ENCODE measurements at regions not wholly inside any gene's neighbourhood (a gene's known extent, or its start where the extent isn't known, plus 50 kb on each side); places are given as distances from the start of the nearest gene placed in this dataset.
"Not testable (repeated sequence)": the region's sequence is repeated elsewhere in the genome, so short reads cannot be mapped to it uniquely, and the experiment has no call there.

DNA sequence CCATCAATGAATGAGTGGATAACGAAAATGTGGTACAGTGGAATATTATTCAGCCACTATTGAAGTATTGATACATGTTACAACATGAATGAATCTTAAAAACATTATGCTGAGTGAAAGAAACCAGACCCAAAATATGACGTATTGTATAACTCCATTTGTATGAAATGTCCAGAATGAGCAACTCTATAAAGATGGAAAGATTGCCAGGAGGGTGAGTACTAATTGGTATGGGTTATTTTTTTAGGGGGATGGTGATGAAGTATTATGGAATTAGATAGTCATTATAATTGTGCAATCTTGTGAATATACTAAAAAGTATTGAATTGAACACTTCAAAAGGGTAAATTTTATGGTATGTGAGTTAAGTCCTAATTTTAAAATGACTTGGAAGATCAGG lies 278.6 kb downstream of the SIPA1L2 start:
- DNase-seq (ENCODE audit: low read depth): no peak
- H3K4me3 ChIP-seq (ENCODE audit: low read depth, low read length): no peak overlapping the region
- TF ChIP-seq, protein P1, sequence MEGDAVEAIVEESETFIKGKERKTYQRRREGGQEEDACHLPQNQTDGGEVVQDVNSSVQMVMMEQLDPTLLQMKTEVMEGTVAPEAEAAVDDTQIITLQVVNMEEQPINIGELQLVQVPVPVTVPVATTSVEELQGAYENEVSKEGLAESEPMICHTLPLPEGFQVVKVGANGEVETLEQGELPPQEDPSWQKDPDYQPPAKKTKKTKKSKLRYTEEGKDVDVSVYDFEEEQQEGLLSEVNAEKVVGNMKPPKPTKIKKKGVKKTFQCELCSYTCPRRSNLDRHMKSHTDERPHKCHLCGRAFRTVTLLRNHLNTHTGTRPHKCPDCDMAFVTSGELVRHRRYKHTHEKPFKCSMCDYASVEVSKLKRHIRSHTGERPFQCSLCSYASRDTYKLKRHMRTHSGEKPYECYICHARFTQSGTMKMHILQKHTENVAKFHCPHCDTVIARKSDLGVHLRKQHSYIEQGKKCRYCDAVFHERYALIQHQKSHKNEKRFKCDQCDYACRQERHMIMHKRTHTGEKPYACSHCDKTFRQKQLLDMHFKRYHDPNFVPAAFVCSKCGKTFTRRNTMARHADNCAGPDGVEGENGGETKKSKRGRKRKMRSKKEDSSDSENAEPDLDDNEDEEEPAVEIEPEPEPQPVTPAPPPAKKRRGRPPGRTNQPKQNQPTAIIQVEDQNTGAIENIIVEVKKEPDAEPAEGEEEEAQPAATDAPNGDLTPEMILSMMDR (IDR thresholded peaks at IDR 0.05; ENCODE audit: low read depth, low read length, missing control alignments): no peak

DNA sequence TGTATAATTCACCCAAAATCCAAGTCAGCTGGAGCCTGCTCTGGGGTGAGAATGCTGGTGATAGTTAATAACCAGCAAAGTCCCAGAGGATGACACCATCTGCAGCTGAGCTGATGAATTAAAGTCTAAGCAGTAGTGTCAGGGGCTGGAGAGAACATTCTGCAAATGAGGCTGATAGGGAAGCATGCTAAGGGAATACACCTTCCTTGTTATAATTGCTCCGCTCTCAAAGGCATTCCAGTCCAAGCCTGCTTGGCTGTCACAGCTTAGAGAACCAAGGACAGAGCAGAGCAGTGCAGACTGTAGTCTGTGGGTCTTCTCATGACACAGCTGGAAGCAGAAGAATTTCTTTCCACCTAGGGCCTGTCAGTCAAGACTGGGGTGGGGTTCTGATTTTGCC lies 283.1 kb downstream of the SIPA1L2 start:
- DNase-seq (ENCODE audit: low read depth): no peak
- H3K4me3 ChIP-seq (ENCODE audit: low read depth, low read length): no peak overlapping the region
- TF ChIP-seq, protein P1 (IDR thresholded peaks at IDR 0.05; ENCODE audit: low read depth, low read length, missing control alignments): no peak

DNA sequence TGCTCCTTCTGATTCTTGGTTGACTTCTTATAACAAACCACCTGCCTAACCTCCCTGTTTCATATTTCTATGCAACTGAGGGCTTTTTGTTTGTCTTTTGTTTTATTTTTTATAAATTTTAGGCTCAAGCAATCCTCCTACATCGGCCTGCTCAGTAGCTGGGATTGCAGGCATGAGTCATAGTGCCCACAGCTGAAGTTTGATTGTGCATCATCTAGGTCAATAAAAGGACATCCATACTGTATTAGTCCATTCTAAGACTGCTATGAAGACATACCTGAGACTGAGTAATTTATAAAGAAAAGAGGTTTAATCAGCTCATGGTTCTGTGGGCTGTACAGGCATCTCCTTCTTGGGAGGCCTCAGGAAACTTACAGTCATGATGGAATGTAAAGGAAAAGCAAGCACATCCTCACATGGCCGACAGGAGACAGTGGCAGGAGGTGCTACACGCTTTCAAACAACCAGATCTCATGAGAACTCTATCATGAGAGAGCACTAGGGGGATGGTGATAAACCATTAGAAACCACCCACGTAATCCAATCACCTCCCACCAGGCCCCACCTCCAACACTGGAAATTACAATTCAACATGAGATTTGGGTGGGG lies 285.0 kb downstream of the SIPA1L2 start:
- DNase-seq (ENCODE audit: low read depth): no peak
- no peak overlapping the region for H3K4me3 ChIP-seq (ENCODE audit: low read depth, low read length)
- TF ChIP-seq, protein P1 (IDR thresholded peaks at IDR 0.05; ENCODE audit: low read depth, low read length, missing control alignments): no peak

DNA sequence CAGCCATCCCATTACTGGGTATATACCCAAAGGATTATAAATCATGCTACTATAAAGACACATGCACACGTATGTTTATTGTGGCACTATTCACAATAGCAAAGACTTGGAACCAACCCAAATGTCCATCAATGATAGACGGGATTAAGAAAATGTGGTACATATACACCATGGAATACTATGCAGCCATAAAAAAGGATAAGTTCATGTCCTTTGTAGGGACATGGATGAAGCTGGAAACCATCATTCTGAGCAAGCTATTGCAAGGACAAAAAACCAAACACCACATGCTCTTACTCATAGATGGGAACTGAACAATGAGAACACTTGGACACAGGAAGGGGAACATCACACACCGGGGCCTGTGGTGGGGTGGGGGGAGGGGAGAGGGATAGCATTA lies 285.7 kb downstream of the SIPA1L2 start:
- not testable (repeated sequence) for H3K4me3 ChIP-seq (ENCODE audit: low read depth, low read length); DNase-seq (ENCODE audit: low read depth)

DNA sequence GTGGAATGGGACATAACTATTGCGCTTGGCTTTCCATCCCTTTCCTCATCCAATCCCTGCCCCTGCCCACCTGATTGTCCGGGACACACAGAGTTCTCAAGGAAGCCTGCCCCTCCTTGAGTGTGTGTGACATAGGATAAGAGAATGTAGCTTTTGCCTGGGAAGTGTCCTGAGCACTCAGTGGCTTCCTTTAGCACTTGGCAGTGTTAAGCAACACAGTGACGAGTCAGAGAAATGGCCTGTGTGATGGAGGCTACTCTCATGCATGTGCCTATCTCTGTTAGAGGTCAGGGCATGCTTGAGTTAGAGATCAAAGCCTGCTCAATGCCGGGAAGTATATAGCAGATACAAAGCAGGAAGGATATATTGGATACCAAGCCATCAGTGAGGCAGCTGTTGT lies 289.5 kb downstream of the SIPA1L2 start:
- TF ChIP-seq, protein P1 (IDR thresholded peaks at IDR 0.05; ENCODE audit: low read depth, low read length, missing control alignments): no peak
- H3K4me3 ChIP-seq (ENCODE audit: low read depth, low read length): no peak overlapping the region
- no peak for DNase-seq (ENCODE audit: low read depth)

DNA sequence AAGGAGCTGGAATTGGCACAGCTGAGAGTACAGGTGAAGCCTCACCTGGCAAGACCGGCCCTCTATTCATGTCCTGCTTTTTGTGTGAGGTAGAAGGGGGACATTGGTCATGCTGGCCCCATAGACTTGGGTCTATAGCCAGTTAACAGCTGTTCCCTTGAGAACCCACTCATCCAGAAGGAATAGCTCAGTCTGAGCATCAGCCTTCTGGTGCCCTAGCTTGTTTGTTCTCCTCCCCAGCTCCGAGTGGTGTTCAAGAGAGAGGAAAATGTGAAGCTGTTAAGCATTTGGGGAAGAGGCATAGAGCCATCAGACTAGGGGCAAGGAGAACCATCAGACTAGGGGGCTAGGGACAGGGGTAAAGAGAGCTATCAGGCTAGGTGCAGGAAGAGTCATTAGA lies 290.9 kb downstream of the SIPA1L2 start:
- no peak overlapping the region for H3K4me3 ChIP-seq (ENCODE audit: low read depth, low read length)
- DNase-seq (ENCODE audit: low read depth): no peak

DNA sequence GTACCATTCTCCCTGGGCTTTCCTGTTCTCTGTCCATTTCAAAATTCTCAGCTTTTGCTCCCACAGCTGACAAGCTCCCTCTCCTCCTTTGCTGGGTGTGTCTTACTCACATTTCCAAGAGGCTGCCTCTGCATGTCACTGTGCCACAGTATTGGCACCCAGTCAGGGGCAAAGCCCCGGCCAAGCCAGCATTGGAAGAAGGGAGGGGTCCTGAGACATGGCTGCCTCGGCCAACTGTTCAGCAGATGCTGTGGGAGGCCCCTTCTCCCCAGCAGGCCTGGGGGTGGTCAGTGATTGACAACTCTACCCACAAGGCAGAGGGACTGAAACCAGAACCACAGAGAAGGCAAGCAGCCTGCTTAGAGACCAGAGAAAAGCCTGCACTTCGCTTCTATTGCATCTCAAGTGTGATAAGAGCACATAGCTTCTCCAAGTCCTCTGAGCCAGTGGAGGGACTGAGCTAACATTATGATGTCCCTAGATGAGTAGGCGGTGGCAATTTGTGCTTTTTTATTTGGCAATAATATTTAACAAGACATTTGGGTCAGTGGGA lies 294.1 kb downstream of the SIPA1L2 start:
- H3K4me3 ChIP-seq (ENCODE audit: low read depth, low read length): no peak overlapping the region
- no peak for DNase-seq (ENCODE audit: low read depth)
- TF ChIP-seq, protein P1 (IDR thresholded peaks at IDR 0.05; ENCODE audit: low read depth, low read length, missing control alignments): no peak

More for the DNA sequence above, 290.9 kb downstream of the SIPA1L2 start:
- TF ChIP-seq, protein P1 (IDR thresholded peaks at IDR 0.05; ENCODE audit: low read depth, low read length, missing control alignments): no peak
